ENCODE measurements at regions not wholly inside any gene's neighbourhood (a gene's known extent, or its start where the extent isn't known, plus 50 kb on each side); places are given as distances from the start of the nearest gene placed in this dataset.
"Not testable (repeated sequence)": the region's sequence is repeated elsewhere in the genome, so short reads cannot be mapped to it uniquely, and the experiment has no call there.

DNA sequence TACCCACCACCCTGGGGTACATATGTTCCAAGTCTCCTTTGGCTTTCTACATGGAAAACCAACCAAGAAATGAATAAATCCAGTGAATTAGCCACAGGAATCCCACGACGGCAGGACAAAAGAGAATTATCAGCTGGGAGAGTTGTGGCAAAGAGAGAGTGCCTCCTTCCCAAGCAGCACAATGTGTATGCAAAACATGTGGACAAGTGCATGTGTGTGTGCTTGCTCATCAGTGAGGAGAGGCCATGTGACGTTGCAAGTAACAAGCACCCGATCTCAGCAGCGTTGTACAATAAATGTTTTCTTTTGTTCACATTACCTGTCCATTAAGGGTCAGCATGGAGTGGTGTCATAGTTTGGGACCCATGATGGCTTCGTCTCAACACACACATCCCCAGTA, 50.0 kb upstream of the EMX2 start:
- no peak for DNase-seq (ENCODE audit: low read depth)

DNA sequence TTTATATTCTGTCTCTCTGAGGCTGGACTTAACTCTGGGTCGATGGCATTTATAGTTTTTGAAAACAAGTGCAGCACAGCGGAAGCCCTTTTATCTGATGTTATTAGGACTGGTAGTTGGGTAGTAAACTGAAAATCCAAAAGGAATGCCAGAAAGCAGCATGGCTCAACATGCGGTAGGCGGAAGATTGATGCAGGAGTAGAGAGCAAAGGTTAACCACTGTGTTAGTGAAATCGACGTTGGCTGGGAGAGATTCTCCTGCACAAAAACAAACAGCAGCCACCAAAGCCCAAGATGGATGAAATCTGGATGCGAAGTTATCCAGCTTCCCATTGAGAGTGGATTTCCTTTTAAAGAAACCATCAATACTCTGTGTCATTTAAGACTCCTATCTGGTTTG, 54.5 kb upstream of the EMX2 start:
- DNase-seq (ENCODE audit: low read depth): no peak

DNA sequence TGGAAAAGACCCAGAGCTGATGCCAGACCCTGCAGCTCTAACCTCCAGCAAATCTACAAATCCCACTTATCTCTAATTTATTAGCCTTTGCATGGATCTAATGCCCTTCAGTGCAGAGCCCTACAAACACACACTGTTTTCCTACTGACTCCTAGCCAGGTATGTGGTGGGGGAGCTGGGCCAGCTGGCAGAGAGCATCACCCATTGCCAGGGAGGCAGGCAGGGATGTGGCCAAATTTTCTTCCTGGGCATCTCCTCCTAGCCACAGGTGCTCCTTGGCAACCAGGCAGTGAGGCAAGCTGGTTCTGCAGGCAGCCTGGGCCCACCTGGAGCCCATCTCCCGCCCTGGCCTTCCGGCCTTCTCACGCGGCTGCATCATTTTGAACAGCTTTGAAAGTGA, 55.9 kb upstream of the EMX2 start:
- no peak for DNase-seq (ENCODE audit: low read depth)

DNA sequence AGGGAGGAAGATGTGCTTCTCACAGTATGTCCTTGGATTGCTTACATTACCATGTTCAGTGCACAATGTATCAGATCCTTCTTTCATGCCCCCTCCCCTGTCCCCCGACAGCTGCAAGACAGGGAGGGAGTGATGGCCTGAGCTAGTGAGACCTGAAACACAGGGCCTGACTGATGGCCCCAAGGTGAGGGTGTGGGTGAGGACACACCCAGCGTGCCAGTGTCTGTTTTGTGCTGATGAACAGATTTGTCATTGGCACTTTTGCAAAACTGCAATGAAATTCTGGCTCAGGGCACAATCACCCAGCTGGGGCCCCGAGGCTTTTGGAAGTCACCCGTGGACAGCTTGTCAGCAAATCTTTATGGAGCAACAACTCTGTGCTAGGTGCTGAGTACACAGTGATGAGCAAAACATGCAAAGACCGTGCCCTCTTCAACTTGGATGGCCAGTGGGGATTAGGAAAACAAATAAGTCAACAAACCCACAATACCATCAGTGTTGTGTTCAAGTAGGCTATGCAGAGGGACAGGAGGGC, 59.4 kb upstream of the EMX2 start:
- no peak for DNase-seq (ENCODE audit: low read depth)

DNA sequence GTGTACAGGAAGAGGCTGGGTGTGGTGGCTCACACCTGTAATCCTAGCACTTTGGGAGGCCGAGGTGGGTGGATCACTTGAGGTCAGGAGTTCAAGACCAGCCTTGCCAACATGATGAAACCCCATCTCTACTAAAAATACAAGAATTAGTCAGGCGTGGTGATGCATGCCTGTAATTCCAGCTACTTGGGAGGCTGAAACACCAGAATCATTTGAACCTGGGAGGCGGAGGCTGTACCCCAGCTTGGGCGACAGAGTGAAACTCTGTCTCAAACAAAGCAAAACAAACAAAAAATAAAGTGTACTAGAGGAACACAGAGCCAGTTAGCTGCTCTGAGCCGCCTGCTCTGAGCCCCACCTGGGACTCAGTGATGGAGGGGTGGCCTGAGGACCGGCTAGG, 61.5 kb upstream of the EMX2 start:
- not testable (repeated sequence) for DNase-seq (ENCODE audit: low read depth)

DNA sequence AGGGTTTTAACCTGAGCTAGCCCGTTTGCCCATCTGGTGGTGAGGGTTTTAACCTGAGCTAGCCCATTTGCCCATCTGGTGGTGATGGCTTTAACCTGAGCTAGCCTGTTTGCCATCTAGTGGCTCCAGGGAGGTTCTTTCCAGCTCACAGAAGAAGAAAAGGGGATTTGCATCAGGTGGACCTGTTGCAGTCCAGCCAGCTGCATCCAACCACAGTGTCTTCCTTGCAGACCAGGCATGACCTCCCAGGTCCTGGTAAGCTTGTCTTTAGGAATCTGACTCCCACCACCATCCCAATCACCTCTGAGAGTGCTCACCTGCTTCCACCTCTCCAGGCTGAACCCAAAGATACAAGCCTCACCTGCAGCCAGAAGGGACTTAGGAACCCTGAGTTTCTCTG, 62.4 kb upstream of the EMX2 start:
- DNase-seq (ENCODE audit: low read depth): no peak

DNA sequence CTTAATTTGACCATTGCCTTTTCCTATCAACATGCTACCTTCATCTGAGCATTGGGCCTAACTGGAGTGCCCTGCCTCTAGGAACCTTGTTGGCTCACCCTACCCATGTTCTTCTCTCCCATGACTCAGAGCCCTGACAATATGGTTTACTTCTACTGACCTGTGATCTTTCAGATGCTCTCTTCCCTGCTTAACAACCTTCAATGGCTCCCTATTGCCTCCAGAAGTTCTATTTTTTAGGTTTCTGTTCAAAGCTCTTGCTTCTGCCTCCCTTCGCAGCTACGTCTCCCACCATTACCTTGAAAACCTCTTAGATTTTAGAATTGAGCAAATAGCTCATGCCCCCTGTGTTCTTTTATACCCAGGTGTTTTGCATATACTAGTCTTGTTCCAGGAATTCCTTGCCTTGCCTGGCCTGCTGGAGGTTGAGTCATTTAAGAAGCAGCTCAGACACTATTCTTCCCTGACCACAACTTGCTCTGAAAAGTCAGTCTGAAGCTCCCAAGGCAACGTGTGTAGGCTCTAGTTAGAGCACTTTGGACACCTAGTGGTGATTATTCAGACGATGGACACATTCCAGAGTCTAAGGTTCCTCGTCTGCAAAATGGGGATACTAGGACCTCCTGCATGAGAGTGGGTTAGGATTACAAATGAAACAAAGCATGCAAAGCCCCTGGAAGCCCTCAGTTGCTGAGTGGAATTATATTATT, 64.4 kb upstream of the EMX2 start:
- DNase-seq (ENCODE audit: low read depth): peak; percentile 78

DNA sequence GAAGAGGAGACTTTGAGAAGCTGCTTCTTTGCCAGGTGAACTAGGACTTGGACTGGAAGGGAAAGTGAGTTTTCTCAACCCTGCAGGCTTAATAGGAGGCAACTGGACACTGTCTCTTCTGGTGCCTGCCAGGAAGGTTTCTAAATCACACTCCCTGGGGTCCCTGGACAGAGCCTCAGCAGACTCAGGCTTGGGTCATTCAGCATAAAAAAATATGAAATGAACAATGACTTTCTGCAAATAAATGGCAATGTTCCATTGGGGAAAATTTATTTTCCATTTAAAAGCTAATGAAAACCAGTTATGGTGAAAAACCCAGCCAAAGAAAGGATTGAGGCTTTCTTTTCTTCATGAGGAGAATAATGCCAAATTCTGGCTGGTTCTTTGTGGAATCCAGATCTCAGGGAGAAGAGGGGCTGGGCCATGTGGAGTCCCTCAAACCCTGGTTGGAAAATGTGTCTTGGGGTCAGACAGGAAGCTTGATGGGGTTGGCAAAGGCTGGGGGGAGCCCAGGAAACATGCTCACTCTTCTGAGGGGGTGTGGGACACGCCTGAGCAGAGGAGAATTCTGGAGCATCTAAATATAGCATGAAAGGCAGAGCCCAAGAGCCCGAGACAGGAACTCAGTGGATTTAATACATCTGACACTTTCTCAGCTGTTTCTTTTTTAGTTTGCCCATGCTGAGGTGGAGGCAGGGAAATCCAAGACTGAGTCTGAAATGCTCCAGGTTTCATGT, 65.2 kb upstream of the EMX2 start:
- no peak for DNase-seq (ENCODE audit: low read depth)

DNA sequence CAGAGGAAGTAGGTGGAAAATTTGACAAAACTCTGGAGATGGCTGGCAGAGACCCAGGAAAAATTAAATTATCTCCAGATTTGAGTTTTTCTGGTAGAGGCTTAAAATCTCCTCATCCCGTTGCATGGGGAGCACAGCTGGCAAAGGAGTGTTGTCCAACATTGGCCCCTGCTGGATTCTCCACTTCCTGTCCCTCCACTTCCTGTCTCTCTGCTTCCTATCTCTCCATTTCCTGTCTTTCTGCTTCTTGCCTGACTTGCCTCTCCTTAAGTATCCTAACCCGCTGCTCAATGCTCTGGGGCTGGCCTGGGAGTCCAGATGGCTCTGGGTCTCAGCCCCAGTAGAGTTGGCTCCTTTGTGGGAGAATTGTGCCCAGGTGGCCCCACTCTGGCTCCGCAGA, 65.8 kb upstream of the EMX2 start:
- DNase-seq (ENCODE audit: low read depth): no peak

DNA sequence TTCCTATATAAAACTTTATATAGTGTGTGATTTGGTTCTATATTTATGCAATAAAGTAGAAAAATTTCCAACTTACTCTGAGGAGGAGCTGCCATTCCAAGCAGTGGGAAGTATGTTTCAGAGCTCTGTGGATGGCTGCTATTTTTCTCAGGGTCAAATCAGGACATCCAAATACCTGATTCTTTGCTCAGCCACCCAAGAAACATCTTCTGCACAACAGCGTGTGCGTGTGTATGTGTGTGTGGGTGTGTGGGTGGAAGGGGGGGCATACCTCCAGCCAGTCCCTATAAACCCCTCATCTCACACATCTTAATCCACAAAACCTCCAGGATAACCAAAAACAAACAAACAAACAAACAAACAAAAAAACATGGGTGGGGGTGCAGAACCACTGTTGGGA, 66.3 kb upstream of the EMX2 start:
- no peak for DNase-seq (ENCODE audit: low read depth)

DNA sequence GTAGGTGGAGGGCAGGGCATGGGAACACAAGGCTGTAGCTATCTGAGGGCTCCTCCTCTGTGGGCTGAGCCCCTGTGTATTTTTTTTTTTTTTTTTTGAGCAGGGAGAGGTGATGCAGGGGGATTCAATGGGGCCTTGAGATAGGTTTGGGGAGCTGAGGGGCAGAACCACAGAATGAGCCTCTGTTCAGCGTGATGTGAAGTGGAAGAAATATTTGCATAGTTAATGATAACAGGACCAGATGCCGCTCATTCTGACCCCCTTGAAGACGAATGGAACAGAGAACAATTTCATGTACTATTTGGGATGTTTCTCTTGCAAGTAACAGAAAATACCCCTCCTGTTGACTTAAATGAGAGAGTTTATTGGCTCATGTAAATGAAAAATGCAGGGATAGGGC, 69.7 kb upstream of the EMX2 start:
- no peak for DNase-seq (ENCODE audit: low read depth)

DNA sequence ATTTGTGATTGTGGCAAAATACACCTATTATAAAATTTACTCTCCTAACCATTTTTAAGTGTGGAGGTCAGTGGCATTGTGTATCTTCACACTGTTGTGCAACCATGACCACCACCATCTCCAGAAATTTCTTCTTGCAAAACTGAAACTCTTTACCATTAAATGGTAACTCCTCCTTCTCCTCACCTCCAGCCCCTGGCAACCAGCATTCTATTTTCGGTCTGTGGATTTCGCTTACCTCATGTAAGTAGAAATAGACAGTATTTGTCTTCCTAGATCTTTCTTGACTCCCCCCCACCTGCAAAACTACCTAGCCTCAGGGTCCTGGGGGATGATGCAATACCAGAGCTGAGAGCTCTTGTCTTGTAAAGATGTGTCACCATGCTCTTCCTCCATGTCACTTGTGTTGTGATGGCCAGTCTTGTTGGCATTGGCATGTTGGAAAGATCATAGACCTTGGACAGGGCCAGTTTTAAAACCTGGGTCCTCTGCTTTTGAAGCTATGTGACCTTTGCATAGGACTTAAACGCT, 71.1 kb upstream of the EMX2 start:
- DNase-seq (ENCODE audit: low read depth): no peak

DNA sequence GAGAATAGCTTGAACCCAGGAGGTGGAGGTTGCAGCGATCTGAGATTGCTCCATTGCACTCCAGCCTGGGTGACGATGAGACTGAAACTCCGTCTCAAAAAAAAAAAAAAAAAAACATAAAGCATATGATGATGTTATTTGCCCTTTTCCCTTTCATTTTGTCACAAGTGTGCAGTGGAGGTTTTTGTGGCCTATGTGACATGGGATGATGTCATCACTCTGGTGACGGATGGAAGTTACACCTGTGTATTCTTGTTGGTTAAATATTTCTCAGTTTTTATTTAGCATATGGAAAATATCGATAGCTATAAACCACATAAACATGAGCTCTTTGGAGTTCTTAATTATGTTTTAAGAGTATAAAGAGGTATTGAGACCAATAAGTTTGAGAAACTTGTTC, 71.8 kb upstream of the EMX2 start:
- no peak for DNase-seq (ENCODE audit: low read depth)

DNA sequence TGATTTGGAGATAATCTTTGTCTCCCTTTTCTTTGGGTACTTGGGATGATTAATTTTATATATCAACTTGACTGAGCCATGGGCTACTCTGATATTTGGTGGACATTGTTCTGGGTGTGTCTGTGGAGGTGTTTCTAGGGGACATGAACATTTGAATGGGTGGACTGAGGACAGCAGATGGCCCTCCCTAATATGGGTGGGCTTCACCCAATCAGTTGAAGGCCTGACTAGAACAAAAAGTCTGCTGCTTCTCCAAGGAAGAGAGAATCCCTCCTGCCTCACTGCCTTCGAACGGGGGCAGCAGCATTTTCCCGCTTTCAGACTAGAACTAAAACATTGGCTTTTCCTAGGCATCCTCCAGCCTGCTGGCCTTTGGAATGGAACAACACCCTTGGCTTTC, 73.9 kb upstream of the EMX2 start:
- no peak for DNase-seq (ENCODE audit: low read depth)

DNA sequence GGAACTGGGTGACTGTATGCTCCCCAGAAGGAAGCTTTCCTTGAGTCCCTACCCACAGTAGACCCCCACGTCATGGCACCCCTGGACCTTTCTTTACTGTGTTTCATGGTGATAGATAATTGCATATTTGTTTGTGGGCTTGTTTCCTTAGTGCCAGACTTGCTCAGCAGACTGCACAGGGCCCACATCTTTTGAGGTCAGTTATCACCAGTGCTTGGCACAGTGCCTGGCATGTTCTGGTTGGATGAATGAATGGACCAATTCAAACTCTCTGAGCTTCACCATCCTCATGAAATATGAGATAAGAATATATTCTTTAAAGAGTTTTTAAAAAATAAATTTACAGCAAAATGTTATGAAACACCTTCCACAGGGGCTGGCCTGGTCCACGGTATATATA, 78.4 kb upstream of the EMX2 start:
- DNase-seq (ENCODE audit: low read depth): no peak

DNA sequence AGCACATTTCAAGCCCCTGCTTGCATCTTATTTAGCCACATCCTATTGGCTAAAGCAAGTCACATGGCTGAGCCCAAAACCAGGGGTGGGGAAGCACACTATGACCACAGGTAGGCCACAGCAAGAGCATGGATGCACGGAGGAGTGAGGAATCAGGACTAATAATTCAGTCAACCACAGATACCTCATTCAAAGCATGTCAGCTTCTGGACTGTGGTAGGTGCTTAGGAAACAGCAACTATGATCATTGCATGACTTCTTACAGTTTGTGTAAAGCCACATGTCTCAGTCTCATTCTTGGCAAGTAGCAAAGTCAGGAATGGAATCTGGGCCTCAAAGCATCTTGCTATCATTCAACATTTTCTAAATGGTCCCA, 79.0 kb upstream of the EMX2 start:
- DNase-seq (ENCODE audit: low read depth): no peak

DNA sequence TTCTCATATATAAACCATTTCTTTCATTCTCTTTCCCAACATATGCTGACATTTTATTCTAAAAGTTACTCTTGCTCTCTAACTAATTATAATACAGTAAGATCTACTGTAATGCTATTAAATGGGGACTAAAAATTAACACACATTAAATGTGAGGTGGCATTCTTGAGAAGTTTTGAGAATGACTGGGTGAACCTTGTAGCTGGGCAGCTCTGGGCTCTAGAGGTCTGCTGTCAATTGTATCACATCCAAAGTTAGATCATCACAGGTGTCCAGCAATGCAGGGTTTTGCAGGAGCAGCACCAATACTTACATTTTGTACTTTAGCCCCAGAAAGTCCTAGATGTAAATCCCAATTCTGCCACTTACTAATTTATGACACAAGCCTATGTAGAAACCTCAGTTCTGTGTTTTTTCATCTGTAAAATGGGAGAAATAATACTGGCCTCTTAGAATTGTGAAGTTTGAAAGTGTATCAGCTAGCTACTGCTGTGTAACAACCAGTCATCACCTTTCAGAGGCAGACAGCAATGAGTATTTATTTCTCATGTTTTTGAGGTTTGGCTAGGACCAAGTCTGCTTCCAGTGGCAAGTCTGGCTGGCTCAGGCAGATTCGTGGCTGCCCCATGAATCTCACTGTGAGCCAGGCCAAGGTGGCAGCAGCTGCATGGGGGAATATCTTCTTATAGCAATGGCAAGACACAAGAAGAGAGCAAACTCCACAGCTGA, 79.6 kb upstream of the EMX2 start:
- DNase-seq (ENCODE audit: low read depth): no peak

DNA sequence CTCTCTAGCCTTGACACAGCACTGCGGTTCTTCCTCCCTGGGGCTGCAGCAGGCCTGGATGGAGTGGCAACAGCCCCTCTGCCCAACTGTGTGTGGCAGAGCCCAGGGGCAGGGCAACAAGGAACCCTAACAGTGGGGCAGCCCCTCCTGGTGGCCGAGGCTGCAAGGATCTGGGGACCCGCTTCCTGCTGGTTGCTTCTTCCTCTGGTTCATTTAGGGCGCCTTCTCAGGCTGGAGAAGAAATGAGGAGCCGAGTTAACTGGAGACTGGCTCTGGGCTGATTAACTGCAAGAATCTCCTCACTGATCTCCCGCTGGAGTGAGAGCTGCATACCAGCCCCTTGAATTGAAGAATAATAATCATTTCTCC, 80.1 kb upstream of the EMX2 start:
- no peak for DNase-seq (ENCODE audit: low read depth)

DNA sequence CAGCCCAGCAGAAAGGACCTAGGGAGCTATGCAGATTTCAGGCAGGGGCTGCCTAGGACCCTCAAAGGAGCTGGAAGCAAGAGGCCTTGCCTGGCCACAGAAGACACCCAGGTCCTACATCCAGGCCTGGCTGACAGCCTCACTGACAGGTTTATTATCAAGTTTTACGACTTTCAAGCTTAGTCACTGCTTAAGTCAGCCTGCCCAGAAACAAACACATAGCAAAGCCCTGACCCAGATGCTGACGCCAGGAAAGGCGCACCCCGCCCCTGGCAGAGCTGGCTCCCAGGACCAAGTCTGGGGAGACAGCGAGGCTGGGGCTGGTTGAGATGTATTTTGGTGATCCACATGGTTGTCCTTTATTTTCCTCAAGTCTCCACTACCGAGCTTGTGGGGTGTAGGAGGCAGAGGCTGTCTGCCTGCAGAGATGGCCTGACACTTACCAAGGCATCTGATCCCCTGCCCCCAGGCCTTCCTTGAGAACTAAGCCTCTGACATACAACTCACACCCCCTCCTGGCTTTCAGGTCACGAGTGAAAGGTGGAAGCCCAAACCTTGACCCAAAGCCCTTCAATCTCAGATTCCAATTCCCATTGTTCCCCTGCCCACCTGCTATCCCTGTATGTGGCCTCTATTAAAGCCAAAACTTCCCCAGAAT, 80.7 kb upstream of the EMX2 start:
- peak; percentile 98 for DNase-seq (ENCODE audit: low read depth)

DNA sequence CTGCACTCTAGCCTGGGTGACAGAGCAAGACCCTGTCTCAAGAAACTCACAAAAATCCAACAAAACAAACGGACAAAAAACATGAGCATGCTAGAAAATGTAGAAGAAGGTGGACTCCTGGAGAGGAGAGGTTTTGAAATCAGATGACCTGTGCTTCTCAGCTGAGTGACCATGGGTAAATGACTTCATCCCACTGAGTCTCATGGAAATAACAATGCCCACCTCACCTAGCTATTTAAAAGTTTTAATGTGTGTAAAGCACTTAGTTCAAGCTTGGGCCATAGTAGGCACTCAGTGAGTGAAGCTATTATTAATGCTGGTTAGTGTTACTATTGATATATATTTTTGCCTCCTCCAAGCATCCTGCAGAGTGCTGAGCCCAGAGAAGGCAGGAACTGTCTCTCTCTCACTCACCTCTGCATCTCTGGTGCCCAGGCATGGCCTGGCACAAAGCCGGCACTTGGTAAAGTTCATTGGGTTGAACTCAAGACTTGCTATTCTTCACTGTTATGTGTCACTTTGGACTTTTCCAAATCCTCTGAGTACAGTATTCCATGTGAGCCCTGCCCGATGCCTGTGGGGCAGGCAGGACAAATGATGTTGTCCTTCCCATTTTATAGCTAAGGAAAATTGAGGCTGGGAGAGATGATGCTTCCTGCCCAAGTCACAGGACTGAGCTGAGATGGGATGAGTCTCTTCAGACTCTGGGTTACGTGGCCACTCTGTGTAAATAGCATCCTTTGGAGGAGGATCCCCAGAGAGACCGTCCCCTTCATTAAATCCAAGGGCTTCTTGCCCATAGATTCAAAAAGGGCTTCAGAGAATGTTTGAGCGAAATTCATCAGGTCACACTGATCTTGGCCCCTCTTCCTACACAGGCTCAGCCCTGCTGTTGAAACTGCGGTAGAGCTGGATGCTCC, 81.4 kb upstream of the EMX2 start:
- DNase-seq (ENCODE audit: low read depth): peak; percentile 95

DNA sequence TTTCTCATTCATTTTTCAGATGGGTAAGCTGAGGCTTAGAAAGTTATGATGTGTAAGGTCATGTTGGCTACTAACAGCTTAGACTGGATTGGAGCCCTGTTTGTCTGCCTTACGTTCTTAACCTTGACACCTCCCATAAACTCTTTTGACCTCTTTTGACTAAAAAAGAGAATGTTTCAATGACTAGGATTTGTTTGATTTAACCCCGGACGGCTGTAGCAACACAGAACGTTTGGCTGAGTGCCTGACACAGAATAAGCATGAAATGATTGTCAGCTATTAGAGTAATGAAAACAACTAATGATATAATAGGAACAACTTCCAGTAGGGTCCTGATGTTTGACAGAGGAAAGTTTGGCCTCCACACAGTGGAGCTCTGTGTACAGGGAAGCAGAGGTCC, 83.3 kb upstream of the PDZD8 start:
- no peak for DNase-seq (ENCODE audit: low read depth)

Measured in GM04504 (cell line).